Smooth muscle cell (in vitro differentiated cells): ENCODE measurements at regions not wholly inside any gene's neighbourhood (a gene's known extent, or its start where the extent isn't known, plus 50 kb on each side); places are given as distances from the start of the nearest gene placed in this dataset.

Experiments used
- DNase-seq: peaks from one replicate; lab custom pipeline; 2025; ENCODE audit not compliant: unreplicated experiment; lab: John Stamatoyannopoulos, UW
- H2AFZ ChIP-seq: fragments of 200-600 bp; sonication (generic); 2 replicates; pipeline ENCODE4 v1.6.0; 2016; ENCODE audit warnings: antibody characterized with exemption, low read depth, mild to moderate bottlenecking
- H3F3A ChIP-seq: fragments of 200-600 bp; sonication (generic); 2 replicates; pipeline ENCODE4 v1.6.0; 2017; ENCODE audit warnings: antibody characterized with exemption, low read depth
- H3K27ac ChIP-seq: fragments of 200-600 bp; sonication (generic); 2 replicates; pipeline ENCODE4 v1.5.1; 2016; ENCODE audit warnings: low read depth, mild to moderate bottlenecking
- H3K27me3 ChIP-seq: fragments of 200-600 bp; sonication (generic); 2 replicates; pipeline ENCODE4 v1.6.1; 2016; ENCODE audit warnings: low read depth, mild to moderate bottlenecking
- H3K36me3 ChIP-seq: fragments of 200-600 bp; sonication (generic); 2 replicates; pipeline ENCODE4 v1.5.1; 2016; ENCODE audit warnings: low read depth
- H3K4me1 ChIP-seq: fragments of 200-600 bp; sonication (generic); 2 replicates; pipeline ENCODE4 v1.5.1; 2016; ENCODE audit warnings: low read depth
- H3K4me2 ChIP-seq: fragments of 200-600 bp; sonication (generic); 2 replicates; pipeline ENCODE4 v1.6.0; 2016; ENCODE audit warnings: mild to moderate bottlenecking
- H3K4me3 ChIP-seq: fragments of 200-600 bp; sonication (generic); 2 replicates; pipeline ENCODE4 v1.5.1; 2016; ENCODE audit warnings: mild to moderate bottlenecking
- H3K79me2 ChIP-seq: fragments of 200-600 bp; sonication (generic); 2 replicates; pipeline ENCODE4 v1.6.0; 2016; ENCODE audit warnings: low read depth, mild to moderate bottlenecking
- H3K9ac ChIP-seq: fragments of 200-600 bp; sonication (generic); 2 replicates; pipeline ENCODE4 v1.6.0; 2016; ENCODE audit warnings: low read depth
- H3K9me3 ChIP-seq: fragments of 200-600 bp; sonication (generic); replicated peaks from 2 replicates; pipeline ENCODE4 v1.5.1; 2016; ENCODE audit warnings: low read depth
- H4K20me1 ChIP-seq: fragments of 200-600 bp; sonication (generic); 2 replicates; pipeline ENCODE4 v1.6.0; 2016; ENCODE audit warnings: low read depth
- CTCF ChIP-seq: fragments of 200-600 bp; sonication (generic); IDR thresholded peaks from 2 replicates; pipeline ENCODE4 v1.5.1; 2017; ENCODE audit warnings: borderline replicate concordance, mild to moderate bottlenecking, antibody characterized with exemption; ENCODE audit not compliant: insufficient read depth, poor library complexity, severe bottlenecking
- whole genome bisulfite sequencing: methylation state at CpG from one replicate; pipeline ENCODE4 v1.1.7; 2016; ENCODE audit warnings: low lambda C conversion rate; 5-methylcytosine and 5-hydroxymethylcytosine counted together

DNA sequence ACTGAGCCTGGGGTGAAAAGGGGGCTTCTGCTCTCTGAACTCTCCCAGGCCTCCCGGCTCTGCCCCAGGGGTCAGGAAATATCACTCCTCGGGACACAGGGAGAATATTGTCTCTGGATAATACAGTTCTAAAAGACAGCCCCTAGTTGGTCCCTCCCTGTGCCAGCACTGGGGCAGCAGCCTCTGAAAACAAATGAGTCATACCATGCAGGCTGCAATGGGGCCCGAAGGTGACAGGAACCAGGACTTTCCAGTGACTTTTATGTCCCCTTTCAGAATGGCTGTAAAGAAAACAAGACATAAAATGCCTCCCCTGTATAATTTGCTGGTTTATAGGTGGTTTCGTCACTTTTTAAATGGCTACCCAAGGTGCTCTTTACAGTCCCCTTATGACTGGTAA, 360.0 kb downstream of the NPHP4 start:
- H3K4me2 ChIP-seq, result no peak overlapping the region
- DNase-seq, result no peak

DNA sequence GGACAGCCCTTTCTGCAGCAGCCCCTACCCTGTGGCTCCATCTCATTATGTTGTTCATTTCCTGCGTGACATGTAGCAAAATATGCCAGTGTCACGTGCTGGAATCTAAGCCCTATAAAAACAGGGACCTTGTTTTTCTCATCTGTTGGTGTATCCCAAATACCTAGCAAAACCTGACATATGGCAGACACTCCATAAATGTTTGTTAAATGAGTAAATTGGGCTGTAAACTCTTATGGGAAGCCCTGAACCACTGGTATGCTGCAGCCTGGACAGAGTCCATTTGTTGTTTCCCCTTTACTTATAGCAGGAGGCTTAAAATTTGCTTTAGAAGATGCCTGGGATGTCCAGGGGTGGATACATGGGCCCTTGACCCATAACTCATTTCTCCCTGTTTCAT, 363.8 kb downstream of the NPHP4 start:
- Histone ChIP-seq H3K27me3 (peaks cover 13% of the 10 kb centered on the region), H2AFZ (no peak overlapping the region), H3K4me2 (no peak overlapping the region), H3K27ac (no peak overlapping the region), H3K36me3 (no peaks in the 10 kb centered on the region), H4K20me1 (no peaks in the 10 kb centered on the region), H3K9me3 (no peaks in the 10 kb centered on the region), H3F3A (no peaks in the 10 kb centered on the region), H3K9ac (no peak overlapping the region), H3K79me2 (no peaks in the 10 kb centered on the region), H3K4me3 (no peak overlapping the region), H3K4me1 (no peaks in the 10 kb centered on the region)
- 49% methylated on average over 2 of the region's 2 CpGs for WGBS
- no peak for TF ChIP-seq CTCF
- DNase-seq, result no peak

More for the DNA sequence above, 360.0 kb downstream of the NPHP4 start:
- H3K27ac ChIP-seq, result no peak overlapping the region
- no peaks in the 10 kb centered on the region for H3K4me1 ChIP-seq
- H4K20me1 ChIP-seq, result no peaks in the 10 kb centered on the region
- H3K9ac ChIP-seq, result no peak overlapping the region
- H2AFZ ChIP-seq, result no peak overlapping the region
- no peak for TF ChIP-seq CTCF
- 6% methylated on average over 4 of the region's 4 CpGs for WGBS
- no peaks in the 10 kb centered on the region for H3K9me3 ChIP-seq
- no peak overlapping the region for H3K4me3 ChIP-seq
- H3F3A ChIP-seq, result no peaks in the 10 kb centered on the region
- H3K36me3 ChIP-seq, result no peaks in the 10 kb centered on the region
- peaks cover 4% of the 10 kb centered on the region for H3K27me3 ChIP-seq
- no peaks in the 10 kb centered on the region for H3K79me2 ChIP-seq

DNA sequence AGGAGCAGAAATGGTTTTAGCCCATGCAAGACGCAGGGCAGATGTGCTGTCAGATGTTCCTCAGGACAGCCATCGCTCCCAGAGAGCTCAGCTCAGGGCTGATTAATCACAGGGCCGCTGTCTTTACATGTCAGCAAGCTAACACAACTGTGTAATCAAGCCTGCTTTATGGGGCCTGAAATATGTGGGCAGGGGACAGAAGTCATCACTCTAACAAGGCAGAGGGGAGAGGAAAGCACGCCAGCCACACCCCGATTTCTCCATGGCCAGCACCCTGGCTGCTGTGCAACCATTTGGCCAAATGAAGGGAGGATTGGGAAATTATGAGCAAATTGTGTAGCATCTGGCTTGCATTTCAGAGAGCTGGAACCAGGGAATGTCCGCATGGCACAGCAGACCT, 368.8 kb downstream of the NPHP4 start:
- no peaks in the 10 kb centered on the region for H3K79me2 ChIP-seq

More for the DNA sequence above, 368.8 kb downstream of the NPHP4 start:
- 58% methylated on average over 6 of the region's 6 CpGs for WGBS
- no peaks in the 10 kb centered on the region for H3K4me1 ChIP-seq
- no peaks in the 10 kb centered on the region for H3K9me3 ChIP-seq
- no peak overlapping the region for H3K4me2 ChIP-seq
- H3K27me3 ChIP-seq, result peaks cover 13% of the 10 kb centered on the region
- H3K9ac ChIP-seq, result no peak overlapping the region
- H3K4me3 ChIP-seq, result no peak overlapping the region
- DNase-seq, result no peak
- no peaks in the 10 kb centered on the region for H3F3A ChIP-seq
- no peaks in the 10 kb centered on the region for H3K36me3 ChIP-seq
- no peaks in the 10 kb centered on the region for H4K20me1 ChIP-seq
- TF ChIP-seq CTCF, result no peak
- no peak overlapping the region for H2AFZ ChIP-seq
- H3K27ac ChIP-seq, result no peak overlapping the region
